MM.1S (cell line): ENCODE measurements at regions not wholly inside any gene's neighbourhood (a gene's known extent, or its start where the extent isn't known, plus 50 kb on each side); places are given as distances from the start of the nearest gene placed in this dataset.

Experiments used
- DNase-seq: peaks from one replicate; pipeline ENCODE4 v3.0.0-alpha.2; 2015
- H2AFZ ChIP-seq: fragments of 300-600 bp; sonication (generic); 2 replicates; pipeline ENCODE4 v1.6.0; 2016; ENCODE audit warnings: antibody characterized with exemption, low read length
- H3F3A ChIP-seq: fragments of 300-600 bp; sonication (generic); 2 replicates; pipeline ENCODE4 v1.6.1; 2016; ENCODE audit warnings: mild to moderate bottlenecking, antibody characterized with exemption, low read length, moderate library complexity, mixed read lengths; ENCODE audit not compliant: insufficient read depth
- H3K27ac ChIP-seq: fragments of 300-600 bp; sonication (generic); 2 replicates; pipeline ENCODE4 v1.5.1; 2016; ENCODE audit warnings: mild to moderate bottlenecking, low read length
- H3K27me3 ChIP-seq: fragments of 300-600 bp; sonication (generic); replicated peaks from 2 replicates; pipeline ENCODE4 v1.6.0; 2016; ENCODE audit warnings: low read length; ENCODE audit not compliant: insufficient read depth
- H3K36me3 ChIP-seq: fragments of 300-600 bp; sonication (generic); replicated peaks from 2 replicates; pipeline ENCODE4 v1.6.1; 2016; ENCODE audit warnings: mild to moderate bottlenecking, low read length, mixed read lengths; ENCODE audit not compliant: insufficient read depth
- H3K4me1 ChIP-seq: fragments of 300-600 bp; sonication (generic); 2 replicates; pipeline ENCODE4 v1.6.1; 2016; ENCODE audit warnings: low read length, mixed read lengths
- H3K4me2 ChIP-seq: fragments of 300-600 bp; sonication (generic); 2 replicates; pipeline ENCODE4 v1.6.0; 2016; ENCODE audit warnings: low read depth, low read length
- H3K4me3 ChIP-seq: fragments of 300-600 bp; sonication (generic); 2 replicates; pipeline ENCODE4 v1.5.1; 2016; ENCODE audit warnings: low read length, mixed read lengths
- H3K79me2 ChIP-seq: fragments of 300-600 bp; sonication (generic); 2 replicates; pipeline ENCODE4 v1.6.1; 2016; ENCODE audit warnings: mixed run types, low read length, mixed read lengths
- H3K9ac ChIP-seq: fragments of 300-600 bp; sonication (generic); 2 replicates; pipeline ENCODE4 v1.6.1; 2016; ENCODE audit warnings: low read length, mixed read lengths
- H3K9me2 ChIP-seq: fragments of 300-600 bp; sonication (generic); replicated peaks from 2 replicates; pipeline ENCODE4 v1.6.1; 2016; ENCODE audit warnings: mild to moderate bottlenecking, low read length, mixed read lengths; ENCODE audit not compliant: insufficient read depth
- H3K9me3 ChIP-seq: fragments of 300-600 bp; sonication (generic); replicated peaks from 2 replicates; pipeline ENCODE4 v1.6.1; 2016; ENCODE audit warnings: mild to moderate bottlenecking, low read length, mixed read lengths; ENCODE audit not compliant: insufficient read depth
- H4K20me1 ChIP-seq: fragments of 300-600 bp; sonication (generic); 2 replicates; pipeline ENCODE4 v1.6.1; 2016; ENCODE audit warnings: mild to moderate bottlenecking, low read length, moderate library complexity, mixed read lengths; ENCODE audit not compliant: insufficient read depth
- EZH2 ChIP-seq: fragments of 300-600 bp; sonication (generic); optimal IDR thresholded peaks from 2 replicates; pipeline ENCODE3; 2017; ENCODE audit warnings: low read depth, mild to moderate bottlenecking, antibody characterized with exemption, low read length, mixed read lengths
- EZH2phosphoT487 ChIP-seq: fragments of 300-600 bp; sonication (generic); IDR thresholded peaks from 2 replicates; pipeline ENCODE4 v1.6.1; 2018; ENCODE audit warnings: antibody characterized with exemption, low read length
- TF ChIP-seq, protein P1 (sequence below): fragments of 300-600 bp; sonication (generic); IDR thresholded peaks from 2 replicates; pipeline ENCODE4 v1.5.1; 2016; ENCODE audit warnings: antibody characterized with exemption, low read length, mixed read lengths

DNA sequence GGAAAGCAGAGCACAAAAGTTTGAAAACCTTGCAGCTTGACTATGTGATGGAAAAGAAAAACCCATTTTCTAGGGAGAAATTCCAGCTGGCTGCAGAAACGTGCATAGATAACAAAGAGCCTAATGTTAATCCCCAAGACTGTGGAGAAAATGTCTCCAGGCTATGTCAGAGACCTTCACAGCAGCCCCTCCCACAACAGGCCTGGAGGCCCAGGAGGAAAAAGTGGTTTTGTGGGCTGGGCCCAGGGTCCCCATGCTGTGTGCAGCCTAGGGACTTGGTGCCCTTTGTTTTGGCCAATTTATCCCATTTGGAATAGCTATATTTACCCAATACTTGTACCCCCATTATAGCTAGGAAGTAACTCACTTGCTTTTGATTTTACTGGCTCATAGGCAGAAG is 484.1 kb upstream of the HTR1E start:
- Histone ChIP-seq H3K4me1 (no peaks in the 10 kb centered on the region), H3K9me3 (no peaks in the 10 kb centered on the region), H2AFZ (no peak overlapping the region), H3K36me3 (no peaks in the 10 kb centered on the region), H3K4me3 (no peak overlapping the region), H4K20me1 (no peaks in the 10 kb centered on the region), H3K27me3 (no peaks in the 10 kb centered on the region), H3K79me2 (no peaks in the 10 kb centered on the region), H3K9ac (no peak overlapping the region), H3K4me2 (no peak overlapping the region), H3K9me2 (no peaks in the 10 kb centered on the region), H3F3A (no peaks in the 10 kb centered on the region), H3K27ac (no peak overlapping the region)
- no peak for DNase-seq
- TF ChIP-seq, protein P1, sequence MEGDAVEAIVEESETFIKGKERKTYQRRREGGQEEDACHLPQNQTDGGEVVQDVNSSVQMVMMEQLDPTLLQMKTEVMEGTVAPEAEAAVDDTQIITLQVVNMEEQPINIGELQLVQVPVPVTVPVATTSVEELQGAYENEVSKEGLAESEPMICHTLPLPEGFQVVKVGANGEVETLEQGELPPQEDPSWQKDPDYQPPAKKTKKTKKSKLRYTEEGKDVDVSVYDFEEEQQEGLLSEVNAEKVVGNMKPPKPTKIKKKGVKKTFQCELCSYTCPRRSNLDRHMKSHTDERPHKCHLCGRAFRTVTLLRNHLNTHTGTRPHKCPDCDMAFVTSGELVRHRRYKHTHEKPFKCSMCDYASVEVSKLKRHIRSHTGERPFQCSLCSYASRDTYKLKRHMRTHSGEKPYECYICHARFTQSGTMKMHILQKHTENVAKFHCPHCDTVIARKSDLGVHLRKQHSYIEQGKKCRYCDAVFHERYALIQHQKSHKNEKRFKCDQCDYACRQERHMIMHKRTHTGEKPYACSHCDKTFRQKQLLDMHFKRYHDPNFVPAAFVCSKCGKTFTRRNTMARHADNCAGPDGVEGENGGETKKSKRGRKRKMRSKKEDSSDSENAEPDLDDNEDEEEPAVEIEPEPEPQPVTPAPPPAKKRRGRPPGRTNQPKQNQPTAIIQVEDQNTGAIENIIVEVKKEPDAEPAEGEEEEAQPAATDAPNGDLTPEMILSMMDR = no peak
- TF ChIP-seq EZH2phosphoT487 = no peak
- TF ChIP-seq EZH2 = no peak

DNA sequence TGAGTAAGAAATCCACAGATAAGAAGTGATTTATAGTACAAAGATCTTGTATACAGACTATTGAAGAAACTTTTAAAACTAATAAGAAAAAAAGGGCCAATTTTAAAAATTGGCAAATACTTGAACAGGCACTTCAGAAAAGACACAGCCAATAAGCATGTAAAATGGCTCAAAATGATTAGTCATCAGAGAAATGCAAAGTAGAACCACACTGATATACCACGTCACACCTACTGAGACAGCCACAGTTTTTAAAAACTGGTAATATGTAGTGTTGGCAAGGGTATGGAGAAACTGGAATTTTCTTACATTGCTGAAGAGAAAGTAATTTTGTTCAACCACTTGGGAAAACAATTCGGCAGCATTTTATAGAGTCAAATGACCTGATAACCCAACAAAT is 488.9 kb upstream of the HTR1E start:
- Histone ChIP-seq H2AFZ (no peak overlapping the region), H3F3A (no peaks in the 10 kb centered on the region), H3K4me3 (no peak overlapping the region), H3K9ac (no peak overlapping the region), H3K4me1 (no peaks in the 10 kb centered on the region), H3K27me3 (no peaks in the 10 kb centered on the region), H3K36me3 (no peaks in the 10 kb centered on the region), H3K27ac (no peak overlapping the region), H4K20me1 (no peaks in the 10 kb centered on the region), H3K79me2 (no peaks in the 10 kb centered on the region), H3K9me3 (no peaks in the 10 kb centered on the region), H3K4me2 (no peak overlapping the region), H3K9me2 (no peaks in the 10 kb centered on the region)
- TF ChIP-seq, protein P1 = no peak
- TF ChIP-seq EZH2phosphoT487 = no peak
- TF ChIP-seq EZH2 = no peak
- no peak for DNase-seq

GRCh38 chr6:86440608-86441007 is 496.7 kb upstream of the HTR1E start:
- Histone ChIP-seq H3K27ac (no peak overlapping the region), H3K4me2 (no peak overlapping the region), H3K9ac (no peak overlapping the region), H4K20me1 (no peaks in the 10 kb centered on the region), H3K9me2 (no peaks in the 10 kb centered on the region), H2AFZ (no peak overlapping the region), H3K4me1 (no peaks in the 10 kb centered on the region), H3K36me3 (no peaks in the 10 kb centered on the region), H3K4me3 (no peak overlapping the region), H3K79me2 (no peaks in the 10 kb centered on the region), H3K27me3 (no peaks in the 10 kb centered on the region), H3K9me3 (no peaks in the 10 kb centered on the region), H3F3A (no peaks in the 10 kb centered on the region)
- DNase-seq = no peak
- TF ChIP-seq, protein P1 = no peak
- no peak for TF ChIP-seq EZH2

DNA sequence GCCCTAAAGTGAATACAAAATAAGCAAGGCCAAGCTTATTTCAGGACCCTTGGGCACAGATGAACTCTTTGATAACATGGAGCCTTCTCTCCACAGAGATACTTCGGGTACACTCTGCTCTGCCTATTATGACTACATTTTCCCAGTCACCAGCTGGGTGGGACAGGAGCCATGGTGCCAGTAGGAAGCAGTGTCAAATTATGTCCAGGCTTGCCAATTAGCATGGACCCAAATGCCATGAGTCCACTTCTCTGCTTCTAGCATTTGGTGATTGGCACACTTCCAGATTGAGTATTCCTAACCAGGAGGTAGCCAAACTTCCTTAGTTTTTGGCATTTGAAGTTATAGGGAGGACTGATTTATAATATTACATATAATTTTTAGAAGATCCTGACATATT is 513.8 kb upstream of the HTR1E start:
- Histone ChIP-seq H3K27ac (no peak overlapping the region), H3K4me2 (no peak overlapping the region), H3K9me3 (no peaks in the 10 kb centered on the region)

More for the DNA sequence above, 513.8 kb upstream of the HTR1E start:
- no peak for TF ChIP-seq EZH2phosphoT487
- TF ChIP-seq EZH2 = no peak
- Histone ChIP-seq H3F3A (no peaks in the 10 kb centered on the region), H2AFZ (no peak overlapping the region), H3K79me2 (no peaks in the 10 kb centered on the region), H3K9ac (no peak overlapping the region), H3K27me3 (no peaks in the 10 kb centered on the region), H3K4me1 (no peaks in the 10 kb centered on the region), H3K4me3 (no peak overlapping the region), H4K20me1 (no peaks in the 10 kb centered on the region), H3K9me2 (no peaks in the 10 kb centered on the region), H3K36me3 (no peaks in the 10 kb centered on the region)
- DNase-seq = no peak
